HCT116 (cell line): ENCODE measurements at regions not wholly inside any gene's neighbourhood (a gene's known extent, or its start where the extent isn't known, plus 50 kb on each side); places are given as distances from the start of the nearest gene placed in this dataset.

Source experiments
- ATAC-seq: fragments of 200-7000 bp; cut with Tn5 transposase; 2 replicates; pipeline ENCODE4 v1.9.1; 2020; ENCODE audit warnings: mild to moderate bottlenecking, moderate library complexity
- BruUV-seq: library from RNA; stranded (reverse); fragments of 400-500 nt; replicated peaks from 2 replicates; lab custom pipeline; 2021; lab: Mats Ljungman, UMichigan
- CTCF ChIA-PET: fragments of 300-600 bp; sonication (Branson Sonifier 250); formaldehyde crosslinking; loops from one replicate; lab custom pipeline; 2021; ENCODE audit warnings: antibody characterized with exemption; lab: Charles Lee
- POLR2A ChIA-PET: fragments of 300-600, 350-600 bp; sonication (Branson Sonifier 250); formaldehyde crosslinking; loops from one replicate; lab custom pipeline; 2021; ENCODE audit warnings: antibody characterized with exemption; lab: Charles Lee
- RAD21 ChIA-PET, 2 experiments: fragments of 300-600 bp; sonication (Branson Sonifier 250); formaldehyde crosslinking; loops; one replicate each; lab custom pipeline; 2023; ENCODE audit warnings: low total read pairs in 2 of 2; ENCODE audit not compliant: uncharacterized antibody in 2 of 2, unreplicated experiment in 2 of 2, low non-redundant PET in 1 of 2; lab: Charles Lee
- DNase-seq: peaks from one replicate; pipeline ENCODE4 v3.0.0-alpha.2; 2010; ENCODE audit warnings: low read depth, low spot score
- H2AFZ ChIP-seq: fragments of 200-600 bp; shearing (Covaris generic), sonication (generic); 2 replicates; pipeline ENCODE4 v1.6.1; 2017; ENCODE audit warnings: low read depth, mixed run types, mixed read lengths, antibody characterized with exemption, low read length; ENCODE audit not compliant: poor library complexity, severe bottlenecking
- H3K27ac ChIP-seq: 2 replicates; pipeline ENCODE4 v1.5.1; 2012; ENCODE audit warnings: low read depth, low read length
- H3K27me3 ChIP-seq: fragments of 200-600 bp; sonication (generic); 2 replicates; pipeline ENCODE4 v1.6.1; 2016; ENCODE audit warnings: mixed run types, low read length, mixed read lengths; ENCODE audit not compliant: insufficient read depth
- H3K36me3 ChIP-seq, 2 experiments: fragments of 200-500 bp in 1 of 2; fragments of 200-600 bp in 1 of 2; sonication (Bioruptor generic) in 1 of 2; sonication (generic) in 1 of 2; 2 replicates each; pipeline versions ENCODE4 v1.5.1 to v1.6.1; 2014 to 2016; ENCODE audit warnings: low read length in 2 of 2, inconsistent platforms in 1 of 2, mixed read lengths in 1 of 2, mixed run types in 1 of 2; ENCODE audit not compliant: insufficient read depth in 2 of 2, control insufficient read depth in 1 of 2
- H3K4me1 ChIP-seq, 2 experiments: fragments of 200-600 bp in 1 of 2; sonication (generic) in 1 of 2; 2 replicates each; pipeline versions ENCODE4 v1.5.1 to v1.6.1; 2012 to 2017; ENCODE audit warnings: low read length in 2 of 2, inconsistent platforms in 1 of 2, mild to moderate bottlenecking in 1 of 2, mixed read lengths in 1 of 2, mixed run types in 1 of 2, moderate library complexity in 1 of 2; ENCODE audit not compliant: insufficient read depth in 2 of 2, control insufficient read depth in 1 of 2
- H3K4me2 ChIP-seq: fragments of 200-600 bp; sonication (generic); 2 replicates; pipeline ENCODE4 v1.6.1; 2017; ENCODE audit warnings: mixed run types, low read length, mixed read lengths
- H3K4me3 ChIP-seq, 2 experiments: fragments of 200-600 bp in 1 of 2; sonication (generic) in 1 of 2; replicated peaks in 1 of 2; 2 replicates each; pipeline ENCODE4 v1.5.1; 2011 to 2016; ENCODE audit warnings: low read length in 2 of 2, control low read depth in 1 of 2, low read depth in 1 of 2, mild to moderate bottlenecking in 1 of 2, mixed read lengths in 1 of 2, mixed run types in 1 of 2
- H3K79me2 ChIP-seq: fragments of 200-600 bp; sonication (generic); 2 replicates; pipeline ENCODE4 v1.6.1; 2017; ENCODE audit warnings: mild to moderate bottlenecking, mixed run types, low read length, moderate library complexity, mixed read lengths; ENCODE audit not compliant: insufficient read depth
- H3K9ac ChIP-seq: fragments of 200-600 bp; sonication (generic); 2 replicates; pipeline ENCODE4 v1.6.1; 2016; ENCODE audit warnings: low read length, mixed read lengths
- H3K9me2 ChIP-seq: fragments of 200-600 bp; sonication (generic), shearing (Covaris generic); 2 replicates; pipeline ENCODE4 v1.6.1; 2017; ENCODE audit warnings: mixed run types, mild to moderate bottlenecking, moderate library complexity; ENCODE audit not compliant: insufficient read depth
- H3K9me3 ChIP-seq, 2 experiments: fragments of 200-500 bp in 1 of 2; fragments of 200-600 bp in 1 of 2; sonication (Bioruptor generic) in 1 of 2; sonication (generic) in 1 of 2; 2 replicates each; pipeline ENCODE4 v1.6.1; 2014 to 2017; ENCODE audit warnings: low read length in 2 of 2, mixed read lengths in 2 of 2, inconsistent platforms in 1 of 2, low read depth in 1 of 2, mild to moderate bottlenecking in 1 of 2, mixed run types in 1 of 2, moderate library complexity in 1 of 2; ENCODE audit not compliant: control insufficient read depth in 1 of 2, insufficient read depth in 1 of 2
- H4K20me1 ChIP-seq: fragments of 200-600 bp; sonication (generic), shearing (Covaris generic); 2 replicates; pipeline ENCODE4 v1.6.1; 2017; ENCODE audit warnings: mixed run types, mild to moderate bottlenecking, moderate library complexity; ENCODE audit not compliant: insufficient read depth
- CEBPB ChIP-seq: IDR thresholded peaks from 2 replicates; pipeline ENCODE4 v1.6.1; 2012; ENCODE audit warnings: low read depth
- ELF1 ChIP-seq: IDR thresholded peaks from 2 replicates; pipeline ENCODE4 v1.6.1; 2012; ENCODE audit warnings: low read depth, borderline replicate concordance
- FOSL1 ChIP-seq: IDR thresholded peaks from 2 replicates; pipeline ENCODE4 v1.6.1; 2012; ENCODE audit warnings: low read depth
- JUND ChIP-seq: IDR thresholded peaks from 2 replicates; pipeline ENCODE4 v1.6.1; 2012
- POLR2A ChIP-seq: IDR thresholded peaks from 2 replicates; pipeline ENCODE4 v1.7.0; 2011; ENCODE audit warnings: borderline replicate concordance; ENCODE audit not compliant: insufficient read depth, insufficient read length; ENCODE audit errors: extremely low read depth
- POLR2AphosphoS5 ChIP-seq: IDR thresholded peaks from 2 replicates; pipeline ENCODE4 v1.6.1; 2011; ENCODE audit warnings: mild to moderate bottlenecking, low read depth, low read length, moderate library complexity
- RAD21 ChIP-seq: IDR thresholded peaks from 2 replicates; pipeline ENCODE4 v1.6.1; 2012; ENCODE audit warnings: low read depth, mild to moderate bottlenecking
- SP1 ChIP-seq: IDR thresholded peaks from 2 replicates; pipeline ENCODE4 v1.6.1; 2012; ENCODE audit warnings: low read depth
- SRF ChIP-seq: IDR thresholded peaks from 2 replicates; pipeline ENCODE4 v1.6.1; 2012; ENCODE audit warnings: low read depth
- TCF7L2 ChIP-seq: IDR thresholded peaks from 2 replicates; pipeline ENCODE4 v1.7.0; 2011; ENCODE audit warnings: borderline replicate concordance, inconsistent platforms; ENCODE audit not compliant: insufficient read depth, insufficient read length; ENCODE audit errors: extremely low read depth
- intact Hi-C: fragments of 100-400 bp; cut with micrococcal nuclease; formaldehyde crosslinking; loops from 2 replicates; pipeline ENCODE4 v1.10.0; 2022
- TF ChIP-seq, protein P1 (sequence below), 3 experiments: fragments of 200-600 bp in 1 of 3; sonication (generic) in 1 of 3; IDR thresholded peaks in 2 of 3; conservative IDR thresholded peaks in 1 of 3; 2 replicates each; pipeline ENCODE4 v1.5.1; 2012 to 2017; ENCODE audit warnings: low read depth in 2 of 3, low read length in 2 of 3, antibody characterized with exemption in 1 of 3, borderline replicate concordance in 1 of 3, control low read depth in 1 of 3, mild to moderate bottlenecking in 1 of 3, mixed read lengths in 1 of 3, mixed run types in 1 of 3, moderate library complexity in 1 of 3; ENCODE audit not compliant: insufficient read depth in 1 of 3
- TF ChIP-seq, protein P2 (sequence below): IDR thresholded peaks from 2 replicates; pipeline ENCODE4 v1.6.1; 2012; ENCODE audit warnings: low read depth
- TF ChIP-seq, protein P3 (sequence below): IDR thresholded peaks from 2 replicates; pipeline ENCODE4 v1.6.1; 2012

DNA sequence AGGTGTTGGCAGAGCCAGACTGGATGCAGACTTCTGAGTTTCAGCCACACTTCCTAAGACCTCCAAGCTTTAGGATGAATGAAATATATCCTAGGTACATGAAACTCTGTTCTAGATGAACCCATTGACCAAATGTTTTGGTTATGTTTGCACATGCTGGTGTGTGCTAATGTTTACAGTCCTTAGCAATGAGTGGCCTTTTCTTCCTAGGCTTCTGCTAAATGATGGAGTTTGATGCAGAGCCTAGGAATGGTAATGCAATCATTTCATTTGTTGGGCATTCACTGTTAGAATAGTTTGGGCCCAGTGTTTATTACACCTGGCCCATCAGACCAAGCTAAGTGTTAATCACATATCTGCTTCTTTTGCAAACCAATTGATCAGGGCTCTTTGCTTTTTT, 464.7 kb downstream of the MEIS1 start:
- RAD21 ChIA-PET = no interaction called here
- no TSS peak for BruUV-seq
- Histone ChIP-seq H3K9me2 (no peaks in the 10 kb centered on the region), H3K27me3 (no peaks in the 10 kb centered on the region), H3K9ac (no peak overlapping the region), H3K4me3 (no peak overlapping the region), H3K27ac (no peak overlapping the region), H3K4me1 (no peaks in the 10 kb centered on the region), H3K4me2 (no peak overlapping the region), H3K79me2 (no peaks in the 10 kb centered on the region), H2AFZ (no peak overlapping the region), H4K20me1 (no peaks in the 10 kb centered on the region), H3K9me3 (peaks cover under 1 to 4% of the 10 kb centered on the region in 2 experiments; a peak in 2 of 4 replicates), H3K36me3 (no peaks in the 10 kb centered on the region)
- ATAC-seq = no peak
- CTCF ChIA-PET = no interaction called here
- POLR2A ChIA-PET = no interaction called here
- DNase-seq = no peak
- intact Hi-C loops = no loop called here
- TF ChIP-seq TCF7L2 = no peak
- TF ChIP-seq, protein P1, sequence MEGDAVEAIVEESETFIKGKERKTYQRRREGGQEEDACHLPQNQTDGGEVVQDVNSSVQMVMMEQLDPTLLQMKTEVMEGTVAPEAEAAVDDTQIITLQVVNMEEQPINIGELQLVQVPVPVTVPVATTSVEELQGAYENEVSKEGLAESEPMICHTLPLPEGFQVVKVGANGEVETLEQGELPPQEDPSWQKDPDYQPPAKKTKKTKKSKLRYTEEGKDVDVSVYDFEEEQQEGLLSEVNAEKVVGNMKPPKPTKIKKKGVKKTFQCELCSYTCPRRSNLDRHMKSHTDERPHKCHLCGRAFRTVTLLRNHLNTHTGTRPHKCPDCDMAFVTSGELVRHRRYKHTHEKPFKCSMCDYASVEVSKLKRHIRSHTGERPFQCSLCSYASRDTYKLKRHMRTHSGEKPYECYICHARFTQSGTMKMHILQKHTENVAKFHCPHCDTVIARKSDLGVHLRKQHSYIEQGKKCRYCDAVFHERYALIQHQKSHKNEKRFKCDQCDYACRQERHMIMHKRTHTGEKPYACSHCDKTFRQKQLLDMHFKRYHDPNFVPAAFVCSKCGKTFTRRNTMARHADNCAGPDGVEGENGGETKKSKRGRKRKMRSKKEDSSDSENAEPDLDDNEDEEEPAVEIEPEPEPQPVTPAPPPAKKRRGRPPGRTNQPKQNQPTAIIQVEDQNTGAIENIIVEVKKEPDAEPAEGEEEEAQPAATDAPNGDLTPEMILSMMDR (IDR thresholded peaks at IDR 0.05 in 2 of 3, conservative IDR thresholded peaks at IDR 0.05 in 1 of 3; ENCODE audit: borderline replicate concordance in 1 of 3, insufficient read depth in 1 of 3, low read depth in 2 of 3, low read length in 2 of 3) = no peak
- no peak for TF ChIP-seq JUND
- TF ChIP-seq POLR2AphosphoS5 = no peak
- TF ChIP-seq, protein P2, sequence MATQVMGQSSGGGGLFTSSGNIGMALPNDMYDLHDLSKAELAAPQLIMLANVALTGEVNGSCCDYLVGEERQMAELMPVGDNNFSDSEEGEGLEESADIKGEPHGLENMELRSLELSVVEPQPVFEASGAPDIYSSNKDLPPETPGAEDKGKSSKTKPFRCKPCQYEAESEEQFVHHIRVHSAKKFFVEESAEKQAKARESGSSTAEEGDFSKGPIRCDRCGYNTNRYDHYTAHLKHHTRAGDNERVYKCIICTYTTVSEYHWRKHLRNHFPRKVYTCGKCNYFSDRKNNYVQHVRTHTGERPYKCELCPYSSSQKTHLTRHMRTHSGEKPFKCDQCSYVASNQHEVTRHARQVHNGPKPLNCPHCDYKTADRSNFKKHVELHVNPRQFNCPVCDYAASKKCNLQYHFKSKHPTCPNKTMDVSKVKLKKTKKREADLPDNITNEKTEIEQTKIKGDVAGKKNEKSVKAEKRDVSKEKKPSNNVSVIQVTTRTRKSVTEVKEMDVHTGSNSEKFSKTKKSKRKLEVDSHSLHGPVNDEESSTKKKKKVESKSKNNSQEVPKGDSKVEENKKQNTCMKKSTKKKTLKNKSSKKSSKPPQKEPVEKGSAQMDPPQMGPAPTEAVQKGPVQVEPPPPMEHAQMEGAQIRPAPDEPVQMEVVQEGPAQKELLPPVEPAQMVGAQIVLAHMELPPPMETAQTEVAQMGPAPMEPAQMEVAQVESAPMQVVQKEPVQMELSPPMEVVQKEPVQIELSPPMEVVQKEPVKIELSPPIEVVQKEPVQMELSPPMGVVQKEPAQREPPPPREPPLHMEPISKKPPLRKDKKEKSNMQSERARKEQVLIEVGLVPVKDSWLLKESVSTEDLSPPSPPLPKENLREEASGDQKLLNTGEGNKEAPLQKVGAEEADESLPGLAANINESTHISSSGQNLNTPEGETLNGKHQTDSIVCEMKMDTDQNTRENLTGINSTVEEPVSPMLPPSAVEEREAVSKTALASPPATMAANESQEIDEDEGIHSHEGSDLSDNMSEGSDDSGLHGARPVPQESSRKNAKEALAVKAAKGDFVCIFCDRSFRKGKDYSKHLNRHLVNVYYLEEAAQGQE = no peak
- TF ChIP-seq ELF1 = no peak
- no peak for TF ChIP-seq FOSL1
- TF ChIP-seq SP1 = no peak
- TF ChIP-seq, protein P3, sequence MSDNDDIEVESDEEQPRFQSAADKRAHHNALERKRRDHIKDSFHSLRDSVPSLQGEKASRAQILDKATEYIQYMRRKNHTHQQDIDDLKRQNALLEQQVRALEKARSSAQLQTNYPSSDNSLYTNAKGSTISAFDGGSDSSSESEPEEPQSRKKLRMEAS = no peak
- TF ChIP-seq SRF = no peak
- no peak for TF ChIP-seq RAD21
- TF ChIP-seq POLR2A = no peak
- no peak for TF ChIP-seq CEBPB
